ENCODE measurements at regions not wholly inside any gene's neighbourhood (a gene's known extent, or its start where the extent isn't known, plus 50 kb on each side); places are given as distances from the start of the nearest gene placed in this dataset.

DNA sequence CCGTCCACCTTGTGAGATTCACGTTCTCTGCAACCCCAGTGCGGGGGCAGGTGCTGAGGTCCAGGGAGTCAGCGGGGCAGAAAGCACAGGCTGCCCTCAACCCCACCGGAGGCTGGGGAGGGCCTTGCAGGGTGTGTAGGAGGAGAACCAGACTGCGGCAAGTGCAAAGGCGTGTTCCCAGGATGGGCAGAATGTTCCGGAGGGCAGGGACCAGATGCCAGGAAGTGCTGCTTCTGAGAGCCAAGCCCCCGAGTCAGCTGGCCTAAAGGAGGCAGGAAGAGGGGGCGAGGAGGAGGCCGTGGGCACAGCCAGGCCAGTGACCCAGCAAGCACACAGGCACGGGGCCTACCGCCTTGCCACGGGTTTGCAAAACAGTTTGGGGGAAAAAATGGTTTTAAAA lies 193.8 kb upstream of the AJAP1 start:
- WGBS (ENCODE audit: insufficient coverage), result 71% methylated on average over 13 of the region's 14 CpGs
- H3K27ac ChIP-seq (ENCODE audit: low read length), result no peak overlapping the region
- no peaks in the 10 kb centered on the region for H3K27me3 ChIP-seq (ENCODE audit: control insufficient read depth, insufficient read depth, low read length)
- no peak overlapping the region for H3K4me3 ChIP-seq (ENCODE audit: low read length)
- H3K4me1 ChIP-seq (ENCODE audit: control insufficient read depth, insufficient read depth, low read length), result peaks cover 22% of the 10 kb centered on the region
- DNase-seq, result no peak
- H3K36me3 ChIP-seq (ENCODE audit: control insufficient read depth, insufficient read depth, low read length), result no peaks in the 10 kb centered on the region
- no peaks in the 10 kb centered on the region for H3K9me3 ChIP-seq (replicated peaks; ENCODE audit: control insufficient read depth, low read depth, low read length)

DNA sequence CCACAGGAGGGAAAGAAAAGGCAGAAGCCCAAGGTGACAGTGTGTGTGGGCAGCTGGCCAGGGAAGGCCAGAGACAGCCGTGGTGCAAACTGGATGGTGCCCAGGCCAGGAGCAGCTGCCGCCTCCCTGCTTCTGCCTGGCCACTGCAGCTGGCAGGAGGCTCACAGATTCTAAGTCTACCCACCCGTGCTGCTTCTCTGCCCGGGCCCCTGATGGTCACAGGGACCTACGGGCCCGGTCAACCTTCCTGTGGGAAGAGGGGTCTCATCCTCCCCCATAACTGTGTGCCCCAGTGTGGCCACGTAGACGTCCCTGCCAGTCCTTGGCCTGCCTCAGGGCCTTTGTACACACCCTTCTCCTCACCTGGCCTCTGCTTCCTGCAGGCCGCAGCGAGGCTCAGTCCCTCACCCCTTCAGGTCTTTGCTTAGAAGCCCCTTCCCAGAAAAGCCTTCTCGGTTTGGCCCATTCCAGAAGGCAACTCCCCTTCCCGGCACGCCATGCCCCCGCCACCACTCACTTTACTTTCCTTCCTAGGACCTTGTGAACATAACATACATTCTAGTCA lies 192.6 kb upstream of the AJAP1 start:
- Histone ChIP-seq H3K27me3 (ENCODE audit: control insufficient read depth, insufficient read depth, low read length) (no peaks in the 10 kb centered on the region), H3K4me3 (ENCODE audit: low read length) (no peak overlapping the region), H3K4me1 (ENCODE audit: control insufficient read depth, insufficient read depth, low read length) (peaks cover 22% of the 10 kb centered on the region), H3K36me3 (ENCODE audit: control insufficient read depth, insufficient read depth, low read length) (no peaks in the 10 kb centered on the region), H3K9me3 (replicated peaks; ENCODE audit: control insufficient read depth, low read depth, low read length) (no peaks in the 10 kb centered on the region), H3K27ac (ENCODE audit: low read length) (no peak overlapping the region)
- WGBS (ENCODE audit: insufficient coverage), result 88% methylated on average over 13 of the region's 14 CpGs
- peak; percentile 2 for DNase-seq

DNA sequence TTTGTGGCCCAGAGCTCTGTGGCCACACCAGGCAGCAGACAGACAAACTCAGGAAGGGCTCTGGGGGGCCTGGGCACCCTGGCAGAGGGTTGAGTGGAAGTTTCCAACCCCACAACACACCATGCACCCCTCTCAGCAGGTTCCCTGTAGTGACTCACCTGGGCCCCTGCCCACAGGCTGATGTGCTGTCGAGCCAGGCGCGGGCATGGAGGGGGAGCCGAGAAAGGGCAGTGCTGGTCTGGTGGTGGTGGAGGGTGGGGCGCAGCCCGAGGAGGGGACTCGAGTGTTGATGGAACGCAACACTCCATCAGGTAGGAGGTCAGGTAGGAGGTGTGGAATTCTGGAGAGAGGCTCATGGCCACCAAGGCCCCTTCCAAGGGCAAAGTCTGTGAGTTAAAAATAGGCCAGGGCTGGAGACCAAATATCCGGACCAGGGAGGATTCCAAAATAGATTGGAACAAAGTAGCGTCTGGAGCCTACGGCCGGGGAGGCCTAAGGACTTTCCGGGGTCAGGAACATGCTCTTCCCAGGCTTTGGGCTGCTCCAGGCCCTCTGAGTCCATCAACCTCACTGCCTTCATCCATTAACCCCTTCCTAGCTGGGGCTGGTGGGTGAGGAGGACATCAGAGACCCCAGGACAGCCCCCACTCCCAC lies 191.5 kb upstream of the AJAP1 start:
- WGBS (ENCODE audit: insufficient coverage), result 87% methylated on average over 8 of the region's 13 CpGs
- H3K4me3 ChIP-seq (ENCODE audit: low read length), result no peak overlapping the region
- DNase-seq, result peak; percentile 11

DNA sequence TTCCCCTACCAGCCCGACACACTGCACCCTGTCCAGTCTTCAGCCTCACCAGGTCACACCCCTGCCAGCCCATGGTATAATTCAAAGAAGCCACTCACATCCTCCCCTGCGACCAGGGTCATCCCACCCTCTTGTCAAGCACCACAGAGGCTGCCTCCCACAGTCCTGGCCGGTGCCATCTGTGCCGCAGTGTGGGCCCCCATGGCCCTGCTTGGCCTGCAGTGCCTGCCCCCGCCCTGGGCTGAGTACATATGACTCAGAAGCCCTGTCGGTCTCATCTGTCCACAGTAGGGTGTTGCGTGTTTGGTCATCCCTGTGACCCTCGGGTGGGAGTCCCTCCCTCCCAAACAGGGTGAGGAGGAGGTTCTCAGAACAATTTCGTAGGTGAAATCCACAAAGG lies 190.8 kb upstream of the AJAP1 start:
- Histone ChIP-seq H3K27ac (ENCODE audit: low read length) (peak overlapping the region; percentile 59), H3K36me3 (ENCODE audit: control insufficient read depth, insufficient read depth, low read length) (no peaks in the 10 kb centered on the region), H3K4me3 (ENCODE audit: low read length) (no peak overlapping the region), H3K9me3 (replicated peaks; ENCODE audit: control insufficient read depth, low read depth, low read length) (no peaks in the 10 kb centered on the region), H3K27me3 (ENCODE audit: control insufficient read depth, insufficient read depth, low read length) (no peaks in the 10 kb centered on the region), H3K4me1 (ENCODE audit: control insufficient read depth, insufficient read depth, low read length) (peaks cover 22% of the 10 kb centered on the region)
- no peak for DNase-seq
- WGBS (ENCODE audit: insufficient coverage), result 77% methylated on average over 6 of the region's 9 CpGs

More for the DNA sequence above, 191.5 kb upstream of the AJAP1 start:
- H3K4me1 ChIP-seq (ENCODE audit: control insufficient read depth, insufficient read depth, low read length), result peaks cover 22% of the 10 kb centered on the region
- H3K27me3 ChIP-seq (ENCODE audit: control insufficient read depth, insufficient read depth, low read length), result no peaks in the 10 kb centered on the region
- peak overlapping the region; percentile 59 for H3K27ac ChIP-seq (ENCODE audit: low read length)
- H3K9me3 ChIP-seq (replicated peaks; ENCODE audit: control insufficient read depth, low read depth, low read length), result no peaks in the 10 kb centered on the region
- no peaks in the 10 kb centered on the region for H3K36me3 ChIP-seq (ENCODE audit: control insufficient read depth, insufficient read depth, low read length)

DNA sequence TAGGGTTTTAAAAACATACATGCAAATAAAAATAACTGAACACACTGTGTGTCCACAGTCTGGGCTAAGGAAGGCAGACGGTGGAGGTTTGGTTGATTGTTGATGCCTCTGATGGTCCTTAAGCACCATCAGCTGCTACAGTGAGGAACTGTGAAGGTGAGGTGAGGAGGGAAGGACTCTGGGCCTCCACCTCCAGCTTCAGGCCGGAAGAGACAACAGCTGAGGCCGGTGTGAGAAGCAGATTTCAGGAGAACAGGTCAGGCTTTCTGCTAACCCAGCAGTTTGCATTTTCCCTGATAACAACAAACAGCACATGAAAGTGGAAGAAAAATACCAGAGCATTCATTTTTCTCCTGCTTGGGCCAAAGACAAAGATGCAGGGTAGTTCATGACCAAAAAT lies 189.9 kb upstream of the AJAP1 start:
- no peaks in the 10 kb centered on the region for H3K27me3 ChIP-seq (ENCODE audit: control insufficient read depth, insufficient read depth, low read length)
- WGBS (ENCODE audit: insufficient coverage), result no CpG with 5 or more reads among the region's 3 CpGs
- no peaks in the 10 kb centered on the region for H3K9me3 ChIP-seq (replicated peaks; ENCODE audit: control insufficient read depth, low read depth, low read length)
- H3K27ac ChIP-seq (ENCODE audit: low read length), result no peak overlapping the region
- H3K36me3 ChIP-seq (ENCODE audit: control insufficient read depth, insufficient read depth, low read length), result no peaks in the 10 kb centered on the region
- H3K4me3 ChIP-seq (ENCODE audit: low read length), result no peak overlapping the region
- peaks cover 22% of the 10 kb centered on the region for H3K4me1 ChIP-seq (ENCODE audit: control insufficient read depth, insufficient read depth, low read length)
- no peak for DNase-seq

DNA sequence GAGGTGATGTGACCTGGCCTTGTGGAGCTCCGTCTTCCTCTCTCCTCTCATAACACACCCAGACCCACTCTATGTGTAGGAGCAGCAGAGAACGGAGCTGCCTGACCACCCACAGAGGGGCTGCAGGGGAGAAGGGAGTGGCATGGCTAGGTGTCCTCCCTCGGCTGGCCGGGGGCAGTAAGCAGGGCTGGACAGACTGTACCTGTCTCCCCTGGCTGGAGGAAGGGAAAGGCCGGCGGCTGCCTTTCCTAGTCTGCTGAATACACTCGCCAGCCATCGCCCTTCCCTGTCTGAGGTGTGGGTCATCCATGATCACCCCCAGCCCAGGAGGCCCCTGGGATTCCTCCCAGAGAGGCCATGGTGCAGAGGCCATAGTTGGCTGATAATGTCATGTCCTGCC lies 187.2 kb upstream of the AJAP1 start:
- H3K27me3 ChIP-seq (ENCODE audit: control insufficient read depth, insufficient read depth, low read length), result no peaks in the 10 kb centered on the region
- H3K9me3 ChIP-seq (replicated peaks; ENCODE audit: control insufficient read depth, low read depth, low read length), result no peaks in the 10 kb centered on the region
- no peak for DNase-seq
- H3K4me1 ChIP-seq (ENCODE audit: control insufficient read depth, insufficient read depth, low read length), result peaks cover 19% of the 10 kb centered on the region
- no peak overlapping the region for H3K27ac ChIP-seq (ENCODE audit: low read length)
- no peaks in the 10 kb centered on the region for H3K36me3 ChIP-seq (ENCODE audit: control insufficient read depth, insufficient read depth, low read length)
- H3K4me3 ChIP-seq (ENCODE audit: low read length), result no peak overlapping the region
- 63% methylated on average over 3 of the region's 8 CpGs for WGBS (ENCODE audit: insufficient coverage)

DNA sequence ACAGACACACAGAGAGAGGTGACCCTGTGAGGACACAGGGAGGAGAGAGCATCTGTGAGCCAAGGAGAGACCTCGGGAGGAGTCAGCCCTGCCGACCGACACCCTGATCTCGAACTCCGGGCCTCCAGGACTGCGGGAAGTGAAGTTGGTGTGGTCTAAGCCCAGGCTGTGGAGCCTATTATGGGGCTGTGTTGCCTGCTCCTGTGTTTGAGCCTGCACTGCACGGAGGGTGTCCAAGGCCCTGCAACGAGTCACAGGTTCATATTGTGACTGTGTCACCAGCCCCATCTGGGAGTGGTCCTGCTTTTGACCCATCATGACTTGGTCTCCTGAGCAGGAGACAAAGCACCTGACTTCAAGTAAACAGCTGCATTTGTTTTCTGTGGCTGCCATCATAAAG lies 186.0 kb upstream of the AJAP1 start:
- peaks cover 8% of the 10 kb centered on the region for H3K4me1 ChIP-seq (ENCODE audit: control insufficient read depth, insufficient read depth, low read length)
- H3K27ac ChIP-seq (ENCODE audit: low read length), result no peak overlapping the region
- H3K36me3 ChIP-seq (ENCODE audit: control insufficient read depth, insufficient read depth, low read length), result no peaks in the 10 kb centered on the region
- H3K4me3 ChIP-seq (ENCODE audit: low read length), result no peak overlapping the region
- no peak for DNase-seq
- WGBS (ENCODE audit: insufficient coverage), result 88% methylated on average over 8 of the region's 8 CpGs
- H3K27me3 ChIP-seq (ENCODE audit: control insufficient read depth, insufficient read depth, low read length), result no peaks in the 10 kb centered on the region
- H3K9me3 ChIP-seq (replicated peaks; ENCODE audit: control insufficient read depth, low read depth, low read length), result no peaks in the 10 kb centered on the region

DNA sequence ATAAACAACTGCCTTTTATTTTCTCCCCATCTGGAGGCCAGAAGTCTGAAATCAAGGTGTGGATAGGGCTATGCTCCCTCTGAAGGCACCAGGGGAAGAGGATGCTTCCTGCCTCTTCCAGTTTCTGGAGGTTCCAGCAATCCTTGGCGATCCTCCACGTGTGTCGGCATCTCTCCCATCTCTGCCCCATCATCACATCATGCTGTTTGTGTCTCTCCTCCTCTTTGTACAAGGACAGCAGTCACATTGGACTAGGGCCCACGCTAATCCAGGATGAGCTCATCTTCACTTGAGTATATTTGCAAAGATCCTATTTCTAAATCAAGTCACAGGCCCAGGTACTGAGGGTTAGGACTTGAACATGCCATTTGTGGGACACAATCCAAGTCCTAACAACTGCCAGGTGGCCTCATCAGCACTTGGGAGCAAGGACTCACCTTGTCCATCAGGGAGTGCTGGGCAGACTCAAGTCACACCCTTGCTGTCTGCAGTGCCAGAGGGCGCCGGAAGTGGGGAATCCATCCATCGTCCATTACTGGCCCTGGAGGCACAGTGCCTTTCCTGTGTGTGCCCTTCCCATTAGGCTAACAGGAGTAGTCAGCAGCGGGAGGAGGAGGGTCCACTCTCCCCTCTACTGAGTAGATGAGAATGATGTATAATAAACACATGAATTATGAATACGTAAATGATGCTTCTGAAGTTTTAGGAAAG lies 185.4 kb upstream of the AJAP1 start:
- WGBS (ENCODE audit: insufficient coverage), result 65% methylated on average over 5 of the region's 9 CpGs
- Histone ChIP-seq H3K36me3 (ENCODE audit: control insufficient read depth, insufficient read depth, low read length) (no peaks in the 10 kb centered on the region), H3K27ac (ENCODE audit: low read length) (no peak overlapping the region), H3K4me1 (ENCODE audit: control insufficient read depth, insufficient read depth, low read length) (peaks cover 4% of the 10 kb centered on the region), H3K9me3 (replicated peaks; ENCODE audit: control insufficient read depth, low read depth, low read length) (no peaks in the 10 kb centered on the region), H3K27me3 (ENCODE audit: control insufficient read depth, insufficient read depth, low read length) (no peaks in the 10 kb centered on the region), H3K4me3 (ENCODE audit: low read length) (no peak overlapping the region)
- DNase-seq, result no peak

DNA sequence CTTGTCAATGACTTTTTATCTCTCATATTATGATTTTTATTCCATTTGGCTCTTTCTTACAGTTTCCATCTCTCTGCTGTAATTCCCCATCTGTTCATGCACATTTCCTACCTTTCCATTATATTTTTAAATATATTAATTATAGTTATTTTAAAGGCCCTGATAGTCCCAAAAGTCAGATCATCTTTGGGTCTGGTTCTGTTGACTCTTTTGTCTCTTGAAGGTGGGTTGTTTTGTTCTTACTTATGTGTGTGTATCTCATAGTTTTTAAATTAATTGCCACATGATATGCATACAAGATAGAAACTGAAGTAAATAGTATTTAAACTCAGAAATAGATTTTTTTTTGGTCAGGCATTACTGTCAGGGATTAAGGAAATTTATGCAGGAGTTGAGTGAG lies 178.0 kb upstream of the AJAP1 start:
- Histone ChIP-seq H3K27me3 (ENCODE audit: control insufficient read depth, insufficient read depth, low read length) (no peaks in the 10 kb centered on the region), H3K4me3 (ENCODE audit: low read length) (no peak overlapping the region), H3K4me1 (ENCODE audit: control insufficient read depth, insufficient read depth, low read length) (no peaks in the 10 kb centered on the region), H3K36me3 (ENCODE audit: control insufficient read depth, insufficient read depth, low read length) (no peaks in the 10 kb centered on the region), H3K27ac (ENCODE audit: low read length) (no peak overlapping the region), H3K9me3 (replicated peaks; ENCODE audit: control insufficient read depth, low read depth, low read length) (peaks cover 13% of the 10 kb centered on the region)
- no peak for DNase-seq

DNA sequence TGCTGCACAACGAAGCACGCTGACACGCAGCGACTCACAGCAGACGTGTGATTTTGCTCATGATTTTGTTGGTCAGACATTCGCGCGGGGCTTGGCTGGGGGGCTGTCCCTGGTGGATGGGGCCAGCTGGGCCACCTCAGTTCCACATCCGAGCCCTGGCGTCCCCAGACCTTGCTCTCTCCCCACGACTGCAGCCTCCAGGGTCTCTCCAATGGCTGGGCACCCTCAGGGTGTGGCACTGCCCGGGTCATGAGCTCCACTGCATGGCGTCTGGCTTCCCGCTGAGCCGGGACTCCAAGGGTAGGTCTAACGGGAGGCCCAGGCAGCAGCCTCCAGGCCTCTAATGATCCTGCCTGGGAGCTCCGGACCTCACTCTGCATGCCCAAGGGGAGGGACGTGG lies 173.0 kb upstream of the AJAP1 start:
- Histone ChIP-seq H3K27ac (ENCODE audit: low read length) (no peak overlapping the region), H3K36me3 (ENCODE audit: control insufficient read depth, insufficient read depth, low read length) (no peaks in the 10 kb centered on the region)

More for the DNA sequence above, 173.0 kb upstream of the AJAP1 start:
- Histone ChIP-seq H3K4me1 (ENCODE audit: control insufficient read depth, insufficient read depth, low read length) (no peaks in the 10 kb centered on the region), H3K4me3 (ENCODE audit: low read length) (no peak overlapping the region), H3K27me3 (ENCODE audit: control insufficient read depth, insufficient read depth, low read length) (peaks cover 2% of the 10 kb centered on the region), H3K9me3 (replicated peaks; ENCODE audit: control insufficient read depth, low read depth, low read length) (peaks cover 9% of the 10 kb centered on the region)
- WGBS (ENCODE audit: insufficient coverage), result 83% methylated on average over 17 of the region's 18 CpGs
- no peak for DNase-seq
